Skin of body (tissue), 1 donor: ENCODE measurements at regions not wholly inside any gene's neighbourhood (a gene's known extent, or its start where the extent isn't known, plus 50 kb on each side); places are given as distances from the start of the nearest gene placed in this dataset.

Source experiments
- DNase-seq: peaks from one replicate; lab custom pipeline; 2025; lab: John Stamatoyannopoulos, UW

DNA sequence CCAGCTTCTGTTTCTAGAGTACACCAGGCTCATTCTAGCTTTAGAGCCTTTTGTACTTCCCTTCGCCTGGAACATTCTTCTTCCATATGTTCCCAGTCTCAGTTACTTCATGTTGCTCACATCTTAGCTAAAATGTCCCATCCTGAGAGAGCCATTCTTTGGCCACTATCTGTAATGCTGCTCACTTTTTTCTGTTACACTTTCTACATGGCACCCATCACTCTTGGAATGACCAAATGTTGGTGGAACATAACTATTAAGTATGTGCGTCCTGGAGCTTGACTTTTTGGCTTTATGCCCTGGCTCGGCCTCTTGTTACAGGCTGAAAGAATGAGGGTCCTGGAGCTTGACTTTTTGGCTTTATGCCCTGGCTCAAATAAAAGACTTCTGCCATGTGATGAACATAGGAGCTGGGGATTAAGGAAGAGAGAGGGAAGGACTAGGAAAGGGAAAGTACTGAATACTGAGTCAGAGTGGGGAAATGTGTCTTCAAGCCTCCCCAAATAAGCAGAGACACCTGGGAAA is 442.9 kb upstream of the ATP2B1 start:
- DNase-seq, result no peak

- no peak for DNase-seq
Observed at GRCh38 chr12:90149453-90149852, 440.8 kb upstream of the ATP2B1 start.

DNA sequence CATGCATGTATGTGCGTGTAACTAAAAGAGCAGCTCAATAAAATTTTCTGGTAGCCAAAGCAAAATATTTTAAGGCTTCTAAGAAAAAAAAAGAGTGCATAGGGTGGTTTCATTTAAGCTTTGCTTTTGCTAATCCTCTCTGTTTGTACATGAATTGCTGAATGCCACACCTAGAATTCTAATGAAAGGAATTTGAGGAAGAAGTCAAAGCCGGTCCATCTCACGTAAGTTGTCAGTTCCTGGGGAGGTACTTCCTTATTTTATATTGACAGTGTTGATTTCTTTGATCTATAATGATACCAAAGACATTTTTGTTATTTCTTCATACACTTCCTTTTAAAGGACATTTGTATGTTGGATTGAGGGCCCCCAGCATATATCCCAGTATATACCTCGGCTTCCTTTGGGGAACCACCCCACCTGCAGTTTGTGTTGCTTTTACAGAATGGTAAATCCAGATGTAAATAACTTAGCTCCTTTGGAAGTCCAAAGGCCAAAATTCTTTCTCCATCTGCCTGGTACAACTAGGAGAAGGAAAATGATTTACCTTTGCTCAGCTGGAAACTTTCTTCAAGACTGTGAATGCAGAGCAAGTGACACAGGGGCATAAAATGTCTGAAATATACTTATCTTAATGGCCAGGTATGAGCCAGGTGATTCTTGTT is 420.9 kb upstream of the ATP2B1 start:
- no peak for DNase-seq

- no peak for DNase-seq
Observed at GRCh38 chr12:90128526-90128925, 419.9 kb upstream of the ATP2B1 start.

GRCh38 chr12:90126125-90126524 is 417.5 kb upstream of the ATP2B1 start:
- DNase-seq, result no peak

- DNase-seq, result no peak
Observed at GRCh38 chr12:90124914-90125313, 416.3 kb upstream of the ATP2B1 start.

GRCh38 chr12:90124289-90124688 is 415.7 kb upstream of the ATP2B1 start:
- DNase-seq, result no peak

- DNase-seq, result no peak
Observed at GRCh38 chr12:90122681-90123080, 414.0 kb upstream of the ATP2B1 start.

- no peak for DNase-seq
Observed at GRCh38 chr12:90120627-90121026, 412.0 kb upstream of the ATP2B1 start.

DNA sequence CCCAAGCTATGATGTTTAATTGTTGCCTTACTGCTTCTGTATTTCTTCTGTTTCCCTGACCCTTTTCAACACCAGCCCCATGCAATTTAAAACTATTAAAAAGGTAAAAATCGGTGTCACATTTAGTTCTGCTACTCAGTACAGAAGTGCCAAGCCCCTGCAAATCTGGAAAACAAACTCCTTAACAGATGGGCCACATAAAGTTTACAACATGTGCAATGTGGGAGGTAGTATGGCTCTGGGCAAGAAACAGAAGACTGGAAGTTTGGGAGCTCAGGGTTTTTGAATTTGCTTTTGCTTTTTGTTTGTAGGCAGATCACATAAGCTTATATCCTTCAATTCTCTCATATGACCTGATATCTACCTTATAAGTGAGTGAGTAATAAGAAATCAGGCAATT is 404.0 kb upstream of the ATP2B1 start:
- no peak for DNase-seq

GRCh38 chr12:90111791-90112580 is 403.3 kb upstream of the ATP2B1 start:
- DNase-seq, result peak; percentile 18

DNA sequence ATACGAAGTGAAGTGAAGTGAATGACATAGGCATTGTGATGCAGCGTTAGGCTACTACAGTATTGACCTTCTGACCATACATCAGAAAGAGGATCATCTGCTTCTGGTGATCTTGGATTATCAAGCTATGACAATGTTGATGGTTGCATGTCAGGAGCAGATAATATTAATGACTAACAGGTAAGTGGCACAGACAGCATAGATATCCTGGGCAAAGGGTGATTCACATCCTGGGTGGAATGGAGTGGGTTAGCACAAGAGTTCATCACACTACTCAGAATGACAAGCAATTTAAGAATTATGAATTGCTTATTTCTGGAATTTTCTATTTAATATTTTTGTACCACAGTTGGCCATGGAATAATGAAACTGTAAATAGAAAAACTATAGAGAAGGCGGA is 397.9 kb upstream of the ATP2B1 start:
- DNase-seq, result no peak

DNA sequence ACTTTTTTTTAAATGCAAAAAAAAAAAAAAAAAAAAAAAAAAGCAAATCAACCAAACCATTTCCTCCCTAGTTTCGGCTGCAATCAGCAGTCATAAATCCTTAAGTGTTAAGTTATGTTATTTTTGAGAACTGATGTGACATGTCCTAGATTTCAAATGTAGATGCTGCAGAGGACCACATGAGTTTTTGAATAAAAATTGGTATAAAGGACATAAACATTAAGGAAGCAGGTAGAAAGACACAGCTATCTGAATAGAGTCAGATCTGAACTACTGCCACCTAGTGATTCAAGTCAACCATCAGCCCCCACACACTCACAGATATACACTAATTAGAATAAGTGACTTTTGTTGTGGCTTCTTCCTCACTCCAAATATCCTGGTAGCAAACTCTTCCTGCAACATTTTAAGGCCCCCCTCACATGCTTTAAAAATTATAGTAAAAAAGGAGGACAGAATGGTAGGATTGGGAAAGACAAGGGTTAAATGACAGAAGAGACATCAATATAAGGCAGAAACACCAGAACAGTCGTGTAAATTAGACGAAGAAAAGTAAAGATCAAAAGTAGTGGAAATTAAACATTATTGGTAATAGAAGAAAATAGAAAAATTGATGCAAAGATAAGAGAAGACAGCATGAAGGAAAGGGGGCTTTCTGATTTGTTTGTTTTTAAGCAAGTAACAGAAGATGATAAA is 394.5 kb upstream of the ATP2B1 start:
- DNase-seq, result no peak

DNA sequence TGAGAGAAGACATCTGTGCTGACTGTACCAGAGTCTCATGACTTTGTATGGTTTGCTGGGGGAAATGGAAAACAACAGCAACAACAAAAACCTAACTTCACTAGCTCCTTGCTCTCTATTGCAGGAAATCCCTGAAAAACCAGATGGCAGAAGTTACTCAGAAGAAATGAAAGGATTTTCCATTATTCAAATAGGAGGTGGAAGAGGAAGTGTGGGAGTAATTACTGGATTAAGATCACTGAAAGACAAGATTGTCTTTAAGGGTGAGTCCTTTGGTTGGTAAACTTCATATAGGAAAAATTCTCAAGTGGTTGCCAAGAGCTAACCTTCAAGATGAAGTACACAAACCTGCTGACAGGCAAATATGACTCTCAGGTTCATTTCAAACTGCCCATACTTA is 391.9 kb upstream of the ATP2B1 start:
- DNase-seq, result no peak

- no peak for DNase-seq
Observed at GRCh38 chr12:90099288-90099687, 390.6 kb upstream of the ATP2B1 start.

- no peak for DNase-seq
Observed at GRCh38 chr12:90098132-90098779, 389.6 kb upstream of the ATP2B1 start.

DNA sequence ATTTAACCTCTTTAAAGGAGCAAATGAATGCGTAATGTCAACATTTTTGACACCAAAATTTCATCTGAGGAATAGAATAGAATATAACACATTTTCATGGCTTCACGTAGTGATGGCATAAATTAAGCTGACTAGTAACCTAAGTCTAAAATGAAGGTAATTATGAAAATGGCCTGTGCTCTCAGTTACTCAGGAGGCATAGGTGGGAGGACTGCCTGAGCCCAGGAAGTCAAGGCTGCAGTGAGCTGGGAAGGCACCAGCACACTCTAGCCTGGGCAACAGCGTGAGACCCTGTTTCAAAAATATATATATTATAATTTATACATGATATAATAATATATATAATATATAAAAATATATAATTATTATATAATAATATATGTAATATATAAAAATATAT is 383.2 kb upstream of the ATP2B1 start:
- no peak for DNase-seq

DNA sequence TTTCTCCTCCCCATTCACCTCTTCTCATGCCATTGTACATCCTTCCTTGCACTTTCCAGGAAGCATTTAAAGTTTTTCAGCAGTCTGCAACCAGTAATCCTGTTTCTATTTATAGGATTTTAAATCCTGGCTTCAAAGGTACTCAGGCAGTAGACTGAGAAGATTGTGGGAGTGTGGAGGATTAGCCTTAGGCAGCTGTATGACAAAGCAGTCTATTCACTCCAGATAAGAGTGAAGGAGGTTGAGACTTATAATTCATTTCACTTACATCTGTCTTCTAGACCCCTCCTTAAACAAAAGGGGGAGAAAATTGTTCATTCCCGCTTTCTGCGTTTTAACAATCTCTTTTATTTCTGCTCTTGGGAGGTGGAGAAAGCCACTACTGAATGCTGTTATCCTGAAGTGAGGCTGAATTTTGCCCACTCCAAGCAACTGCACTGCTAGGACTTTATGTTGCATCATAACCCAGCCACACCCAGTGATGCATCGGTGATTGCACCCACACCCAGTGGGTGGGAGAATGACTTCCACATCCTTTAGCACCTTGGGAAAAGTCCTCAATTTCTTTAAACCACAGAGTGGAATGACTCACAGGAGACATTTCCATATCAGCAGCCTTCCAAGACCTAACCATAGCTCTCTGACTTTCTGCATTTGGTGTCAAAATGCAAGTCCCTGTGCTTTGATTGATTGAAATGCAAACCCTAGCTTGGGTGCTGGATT is 382.5 kb upstream of the ATP2B1 start:
- no peak for DNase-seq

GRCh38 chr12:90086281-90086680 is 377.6 kb upstream of the ATP2B1 start:
- DNase-seq, result no peak

GRCh38 chr12:90085494-90086274 is 377.0 kb upstream of the ATP2B1 start:
- no peak for DNase-seq
